ENCODE measurements at regions not wholly inside any gene's neighbourhood (a gene's known extent, or its start where the extent isn't known, plus 50 kb on each side); places are given as distances from the start of the nearest gene placed in this dataset.

DNA sequence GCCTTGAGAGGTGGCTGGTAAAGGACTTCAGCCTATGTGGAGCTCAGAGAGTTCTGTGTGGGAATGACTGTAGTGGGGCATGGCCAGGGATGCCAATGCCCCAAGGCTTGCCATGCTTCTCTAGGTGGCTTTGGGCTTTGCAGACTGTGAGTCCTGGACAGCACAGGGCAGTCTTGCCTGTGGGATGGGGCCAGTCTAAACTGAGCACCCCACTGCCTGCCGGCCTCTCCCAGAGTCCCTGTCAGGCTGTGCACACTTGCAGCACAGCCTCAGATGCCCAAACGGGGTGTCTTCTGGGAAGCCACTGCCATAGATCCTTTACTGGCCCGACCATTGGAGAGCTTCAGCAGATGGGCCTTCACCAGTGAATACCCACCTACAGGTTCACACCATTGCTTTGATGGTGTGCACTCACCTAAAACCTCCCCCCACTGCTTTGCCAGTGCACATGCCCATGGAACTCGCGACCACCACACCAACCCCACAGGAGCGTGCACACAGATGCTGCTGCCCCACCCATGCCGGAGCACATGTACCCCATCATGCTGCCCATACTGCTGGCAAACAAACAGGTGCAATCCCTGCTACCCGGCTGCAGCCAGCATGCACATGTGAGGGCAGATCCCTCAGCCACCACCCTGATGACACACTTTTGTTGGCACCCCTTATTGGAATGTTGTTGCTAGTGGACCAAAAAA is 97.3 kb upstream of the CNKSR2 start:
- H3K27me3 ChIP-seq (ENCODE audit: low read depth) = no peaks in the 10 kb centered on the region
- no peak overlapping the region for H3K4me3 ChIP-seq
- DNase-seq (ENCODE audit: low spot score in 2 of 2) = no peak
- no peaks in the 10 kb centered on the region for H3K9me3 ChIP-seq
- H3K36me3 ChIP-seq (replicated peaks) = no peaks in the 10 kb centered on the region
- in situ Hi-C loops (cut with MboI; ENCODE audit: low sequenced_read_pairs) = no loop called here
- H3K4me1 ChIP-seq = no peaks in the 10 kb centered on the region

DNA sequence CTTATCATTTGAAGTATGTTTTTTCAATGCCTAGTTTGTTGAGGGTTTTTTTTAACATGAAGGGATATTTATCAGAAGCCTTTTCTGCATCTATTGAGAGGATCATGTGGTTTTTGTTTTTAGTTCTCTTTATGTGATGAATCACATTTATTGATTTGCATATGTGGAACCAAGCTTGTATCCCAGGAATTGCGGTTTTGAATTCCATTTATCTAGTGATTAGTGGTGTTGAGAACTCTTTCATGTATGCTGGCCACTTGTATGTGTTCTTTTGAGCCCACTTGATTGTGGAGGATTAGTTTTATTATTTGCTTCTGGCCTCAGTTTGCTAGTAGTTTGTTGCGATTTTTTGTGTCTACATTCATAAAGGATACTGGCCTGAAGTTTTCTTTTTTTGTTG is 85.0 kb upstream of the CNKSR2 start:
- Histone ChIP-seq H3K4me3 (no peak overlapping the region), H3K4me1 (no peaks in the 10 kb centered on the region), H3K36me3 (replicated peaks) (no peaks in the 10 kb centered on the region), H3K9me3 (no peaks in the 10 kb centered on the region), H3K27me3 (ENCODE audit: low read depth) (no peaks in the 10 kb centered on the region)
- no peak for DNase-seq (ENCODE audit: low spot score in 2 of 2)
- in situ Hi-C loops (cut with MboI; ENCODE audit: low sequenced_read_pairs) = no loop called here

DNA sequence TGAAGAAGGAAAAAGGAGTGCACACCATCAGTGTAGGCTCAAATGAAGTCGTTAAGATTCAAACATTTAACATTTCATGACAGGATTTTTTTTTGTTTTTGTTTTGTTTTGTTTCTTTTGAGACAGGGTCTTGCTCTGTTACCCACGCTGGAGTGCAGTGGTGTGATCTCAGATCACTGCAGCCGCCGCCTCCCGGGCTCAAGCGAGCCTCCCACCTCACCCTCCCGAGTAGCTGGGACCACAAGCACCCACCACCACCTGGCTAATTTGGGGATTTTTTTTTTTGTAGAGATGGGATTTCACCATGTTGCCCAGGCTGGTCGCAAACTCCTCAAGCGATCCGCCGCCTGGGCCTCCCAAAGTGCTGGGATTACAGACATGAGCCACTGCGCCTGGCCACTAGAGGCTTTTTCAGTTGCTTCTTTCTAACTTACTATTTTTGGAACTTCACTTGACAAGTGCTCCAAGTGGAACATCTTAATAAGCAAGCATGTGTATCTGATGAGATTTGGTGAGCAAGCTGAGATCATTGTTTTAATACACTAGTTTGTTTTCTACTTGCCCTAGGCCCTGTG is 78.9 kb upstream of the CNKSR2 start:
- no peaks in the 10 kb centered on the region for H3K36me3 ChIP-seq (replicated peaks)
- no peaks in the 10 kb centered on the region for H3K4me1 ChIP-seq
- no peaks in the 10 kb centered on the region for H3K27me3 ChIP-seq (ENCODE audit: low read depth)
- DNase-seq (ENCODE audit: low spot score in 2 of 2) = no peak
- no peak overlapping the region for H3K4me3 ChIP-seq
- in situ Hi-C loops (cut with MboI; ENCODE audit: low sequenced_read_pairs) = no loop called here
- H3K9me3 ChIP-seq = no peaks in the 10 kb centered on the region

DNA sequence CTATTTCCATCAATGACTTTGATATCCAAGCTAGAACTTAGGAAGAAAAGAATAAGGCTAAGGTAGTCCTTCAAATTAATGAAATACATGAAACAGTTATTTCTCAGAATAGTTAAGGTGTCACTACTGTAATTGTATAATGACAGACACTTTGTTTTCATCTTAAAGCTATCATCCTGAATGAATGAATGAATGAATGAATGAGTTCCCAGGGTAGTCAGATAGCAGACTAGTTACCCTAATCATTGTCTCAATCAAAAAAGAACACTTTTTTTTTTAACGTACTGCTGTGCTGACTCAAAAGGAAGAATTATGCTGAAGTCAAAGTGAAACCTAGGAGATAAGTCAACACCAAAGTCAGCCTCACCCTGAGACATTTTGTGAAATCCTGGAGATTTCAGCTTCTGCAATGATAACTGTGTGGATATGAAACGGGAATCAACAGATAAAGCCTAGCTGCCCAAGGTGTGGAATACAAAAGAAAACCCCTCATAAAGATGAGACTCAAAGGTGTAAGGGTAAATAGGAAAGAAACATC is 68.3 kb upstream of the CNKSR2 start:
- Histone ChIP-seq H3K27me3 (ENCODE audit: low read depth) (no peaks in the 10 kb centered on the region), H3K9me3 (no peaks in the 10 kb centered on the region), H3K4me3 (no peak overlapping the region), H3K4me1 (no peaks in the 10 kb centered on the region), H3K36me3 (replicated peaks) (no peaks in the 10 kb centered on the region)
- DNase-seq (ENCODE audit: low spot score in 2 of 2) = no peak
- in situ Hi-C loops (cut with MboI; ENCODE audit: low sequenced_read_pairs) = no loop called here

DNA sequence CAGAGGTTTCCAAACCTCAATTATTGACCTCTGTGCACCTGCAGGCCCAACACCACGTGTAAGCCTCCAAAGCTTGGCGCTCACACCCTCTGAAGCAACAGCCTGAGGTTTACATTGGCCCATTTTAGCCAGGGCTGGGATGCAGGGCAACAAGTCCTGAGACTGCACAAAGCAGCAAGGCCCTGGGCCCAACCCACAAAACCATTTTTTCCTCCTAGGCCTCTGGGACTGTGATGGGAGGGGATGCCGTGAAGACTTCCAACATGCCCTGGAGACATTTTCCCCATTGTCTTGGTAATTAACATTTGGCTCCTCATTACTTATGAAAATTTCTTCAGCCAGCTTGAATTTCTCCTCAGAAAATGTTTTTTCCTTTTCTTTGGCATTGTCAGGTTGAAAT is 54.9 kb upstream of the CNKSR2 start:
- no peak for DNase-seq (ENCODE audit: low spot score in 2 of 2)
- Histone ChIP-seq H3K27me3 (ENCODE audit: low read depth) (no peaks in the 10 kb centered on the region), H3K4me1 (no peaks in the 10 kb centered on the region), H3K9me3 (no peaks in the 10 kb centered on the region), H3K4me3 (no peak overlapping the region), H3K36me3 (replicated peaks) (no peaks in the 10 kb centered on the region)
- in situ Hi-C loops (cut with MboI; ENCODE audit: low sequenced_read_pairs) = no loop called here

All from HAP-1 (cell line).